ENCODE measurements at regions not wholly inside any gene's neighbourhood (a gene's known extent, or its start where the extent isn't known, plus 50 kb on each side); places are given as distances from the start of the nearest gene placed in this dataset.
A peak's percentile ranks its signal among the peaks of the same experiment; 100 is the strongest.

- intact Hi-C loops (cut with DNase I) = no loop called here
- DNase-seq (no peak), ATAC-seq (peak in 3 of 4 donors; percentile 65 to 81 (median 71))
- TF ChIP-seq CTCF (IDR thresholded peaks at IDR 0.05) = no peak
- TF ChIP-seq POLR2A (IDR thresholded peaks at IDR 0.05) = no peak
- Histone ChIP-seq H3K27me3 (no peaks in the 10 kb centered on the region), H3K9me3 (peaks cover 0 to 4% (median 0%) of the 10 kb centered on the region in 12 donors), H3K4me3 (peak overlapping the region in 1 of 12 donors; percentile 19), H3K27ac (peak overlapping the region in 2 of 12 donors; percentile 28 to 84), H3K4me1 (peaks cover 0 to 22% (median 0%) of the 10 kb centered on the region in 12 donors), H3K36me3 (no peaks in the 10 kb centered on the region)
- 62 to 69% (median 67%) methylated on average over 10 of the region's 10 CpGs for WGBS, 4 donors
Observed at GRCh38 chr5:91469517-91470165, 86.5 kb upstream of the ARRDC3 start.

- H3K27me3 ChIP-seq = no peaks in the 10 kb centered on the region
- intact Hi-C loops (cut with DNase I) = no loop called here
- ATAC-seq (peak in 3 of 4 donors; percentile 55 to 76 (median 64)), DNase-seq (no peak)
- TF ChIP-seq POLR2A (IDR thresholded peaks at IDR 0.05) (no peak), CTCF (IDR thresholded peaks at IDR 0.05) (no peak)
- 63 to 71% (median 66%) methylated on average over 7 of the region's 7 CpGs for WGBS, 4 donors
- no peaks in the 10 kb centered on the region for H3K36me3 ChIP-seq
- peaks cover 0 to 22% (median 0%) of the 10 kb centered on the region in 12 donors for H3K4me1 ChIP-seq
- peak overlapping the region in 2 of 12 donors; percentile 28 to 84 for H3K27ac ChIP-seq
- peak overlapping the region in 1 of 12 donors; percentile 19 for H3K4me3 ChIP-seq
- peaks cover 0 to 4% (median 0%) of the 10 kb centered on the region in 12 donors for H3K9me3 ChIP-seq
Observed at GRCh38 chr5:91468651-91469422, 85.7 kb upstream of the ARRDC3 start.

- no peaks in the 10 kb centered on the region for H3K27me3 ChIP-seq
- no peaks in the 10 kb centered on the region for H3K36me3 ChIP-seq
- WGBS, 4 donors = 90 to 96% (median 93%) methylated on average over 4 of the region's 4 CpGs
- peaks cover 0 to 16% (median 0%) of the 10 kb centered on the region in 12 donors for H3K4me1 ChIP-seq
- TF ChIP-seq CTCF (IDR thresholded peaks at IDR 0.05) (no peak), POLR2A (IDR thresholded peaks at IDR 0.05) (no peak)
- no peak for ATAC-seq
- no peak overlapping the region for H3K4me3 ChIP-seq
- H3K27ac ChIP-seq = no peak overlapping the region
- H3K9me3 ChIP-seq = peaks cover 0 to 4% (median 0%) of the 10 kb centered on the region in 12 donors
- intact Hi-C loops (cut with DNase I) = no loop called here
- DNase-seq = no peak
Observed at GRCh38 chr5:91464886-91465646, 81.9 kb upstream of the ARRDC3 start.

- Histone ChIP-seq H3K4me3 (no peak overlapping the region), H3K27me3 (no peaks in the 10 kb centered on the region), H3K9me3 (peaks cover 0 to 6% (median 0%) of the 10 kb centered on the region in 12 donors), H3K4me1 (no peaks in the 10 kb centered on the region), H3K36me3 (no peaks in the 10 kb centered on the region), H3K27ac (no peak overlapping the region)
- WGBS, 4 donors = 50 to 85% (median 77%) methylated on average over 1 of the region's 1 CpG
- DNase-seq (no peak), ATAC-seq (no peak)
- TF ChIP-seq POLR2A (IDR thresholded peaks at IDR 0.05) = no peak
- intact Hi-C loops (cut with DNase I) = no loop called here
Observed at GRCh38 chr5:91457681-91458058, 74.6 kb upstream of the ARRDC3 start.

Data from heart left ventricle (tissue), 16 donors.